H1 (cell line): ENCODE measurements at regions not wholly inside any gene's neighbourhood (a gene's known extent, or its start where the extent isn't known, plus 50 kb on each side); places are given as distances from the start of the nearest gene placed in this dataset.

ENCODE experiments used
- CTCF ChIA-PET: fragments of 300-600 bp; sonication (Branson Sonifier 250); formaldehyde crosslinking; loops from one replicate; lab custom pipeline; 2021; ENCODE audit not compliant: partially characterized antibody; lab: Charles Lee
- POLR2A ChIA-PET: fragments of 300-600 bp; sonication (Branson Sonifier 250); formaldehyde crosslinking; loops from one replicate; lab custom pipeline; 2021; ENCODE audit warnings: inconsistent platforms; ENCODE audit not compliant: partially characterized antibody; lab: Charles Lee
- DNase-seq, 2 experiments: peaks; one replicate each; pipeline versions ENCODE4 v3.0.0 to v3.0.0-alpha.2; 2010 to 2022; ENCODE audit warnings: low spot score in 2 of 2, low read depth in 1 of 2, mixed read lengths in 1 of 2
- FAIRE-seq: peaks from 2 replicates; lab custom pipeline; 2011; peaks lifted over from hg19 to GRCh38; lab: Jason Lieb, UNC
- H2AFZ ChIP-seq: 2 replicates; pipeline ENCODE4 v1.8.1; 2012; ENCODE audit warnings: low read length, inconsistent platforms
- H2AK5ac ChIP-seq: 2 replicates; pipeline ENCODE4 v1.6.1; 2013; ENCODE audit warnings: low read depth, low read length
- H2BK120ac ChIP-seq: replicated peaks from 2 replicates; pipeline ENCODE3; 2013; ENCODE audit warnings: low read depth, low read length, inconsistent platforms
- H2BK12ac ChIP-seq: 2 replicates; pipeline ENCODE4 v1.6.1; 2013; ENCODE audit warnings: low read depth, low read length
- H2BK15ac ChIP-seq: 2 replicates; pipeline ENCODE4 v1.6.1; 2013; ENCODE audit warnings: low read length
- H2BK20ac ChIP-seq: 2 replicates; pipeline ENCODE4 v1.6.1; 2013; ENCODE audit warnings: low read length
- H2BK5ac ChIP-seq: 2 replicates; pipeline ENCODE4 v1.6.1; 2013; ENCODE audit warnings: low read depth, low read length
- H3K14ac ChIP-seq: 2 replicates; pipeline ENCODE4 v1.6.1; 2013; ENCODE audit warnings: inconsistent platforms; ENCODE audit not compliant: insufficient read length
- H3K18ac ChIP-seq: 2 replicates; pipeline ENCODE4 v1.6.1; 2013; ENCODE audit warnings: low read length; ENCODE audit errors: extremely low read depth
- H3K23ac ChIP-seq: 2 replicates; pipeline ENCODE4 v1.6.1; 2013; ENCODE audit warnings: inconsistent platforms; ENCODE audit not compliant: insufficient read length
- H3K23me2 ChIP-seq: 2 replicates; pipeline ENCODE4 v1.6.1; 2013; ENCODE audit warnings: low read depth, low read length
- H3K27ac ChIP-seq: 2 replicates; pipeline ENCODE4 v1.6.1; 2011; ENCODE audit warnings: low read depth, low read length, inconsistent platforms
- H3K27me3 ChIP-seq, 4 experiments: replicated peaks in 1 of 4; 1 replicate in 1 of 4; 2 replicates in 3 of 4; pipeline versions ENCODE4 v1.6.1 to v1.8.1; 2011 to 2013; ENCODE audit warnings: low read length in 3 of 4, mild to moderate bottlenecking in 3 of 4, inconsistent platforms in 2 of 4, mixed read lengths in 2 of 4, moderate library complexity in 1 of 4; ENCODE audit not compliant: control insufficient read depth in 3 of 4, insufficient read depth in 3 of 4; ENCODE audit errors: extremely low read depth in 1 of 4
- H3K36me3 ChIP-seq, 4 experiments: 2 replicates each; pipeline versions ENCODE4 v1.6.1 to v1.8.1; 2011 to 2013; ENCODE audit warnings: mild to moderate bottlenecking in 4 of 4, low read length in 3 of 4, moderate library complexity in 2 of 4, control low read depth in 1 of 4, inconsistent platforms in 1 of 4; ENCODE audit not compliant: insufficient read depth in 4 of 4, control insufficient read depth in 2 of 4
- H3K4ac ChIP-seq: replicated peaks from 2 replicates; pipeline ENCODE3; 2013; ENCODE audit warnings: low read length, low read depth, mixed read lengths, inconsistent platforms; ENCODE audit not compliant: insufficient read length
- H3K4me1 ChIP-seq, 4 experiments: replicated peaks in 1 of 4; 1 replicate in 1 of 4; 2 replicates in 3 of 4; pipeline versions ENCODE4 v1.6.1 to v1.8.1; 2011 to 2013; ENCODE audit warnings: low read length in 3 of 4, inconsistent platforms in 2 of 4, mixed read lengths in 1 of 4; ENCODE audit not compliant: insufficient read depth in 4 of 4, control insufficient read depth in 3 of 4
- H3K4me2 ChIP-seq, 2 experiments: 2 replicates each; pipeline versions ENCODE4 v1.6.1 to v1.8.1; 2011 to 2013; ENCODE audit warnings: low read depth in 2 of 2, low read length in 2 of 2, control low read depth in 1 of 2, inconsistent platforms in 1 of 2, mild to moderate bottlenecking in 1 of 2; ENCODE audit not compliant: insufficient read depth in 1 of 2
- H3K4me3 ChIP-seq, 4 experiments: fragments of 200-600, 300-600 bp in 1 of 4; sonication (generic), shearing (Covaris generic), sonication (Bioruptor Twin) in 1 of 4; 2 replicates each; pipeline versions ENCODE4 v1.5.1 to v1.8.1; 2011 to 2016; ENCODE audit warnings: low read length in 4 of 4, low read depth in 3 of 4, control low read depth in 2 of 4, inconsistent platforms in 2 of 4, mild to moderate bottlenecking in 2 of 4, mixed read lengths in 1 of 4, moderate library complexity in 1 of 4; ENCODE audit not compliant: insufficient read depth in 2 of 4; ENCODE audit errors: extremely low read depth in 1 of 4
- H3K56ac ChIP-seq: replicated peaks from 2 replicates; pipeline ENCODE3; 2013; ENCODE audit warnings: low read depth, mild to moderate bottlenecking, mixed read lengths, low read length, inconsistent platforms; ENCODE audit not compliant: insufficient read length
- H3K79me1 ChIP-seq: 2 replicates; pipeline ENCODE4 v1.6.1; 2013; ENCODE audit warnings: low read depth, low read length, control low read depth
- H3K79me2 ChIP-seq, 2 experiments: 2 replicates each; pipeline versions ENCODE4 v1.6.1 to v1.8.1; 2012 to 2013; ENCODE audit warnings: low read length in 2 of 2, mild to moderate bottlenecking in 2 of 2, inconsistent platforms in 1 of 2; ENCODE audit not compliant: insufficient read depth in 2 of 2, control insufficient read depth in 1 of 2
- H3K9ac ChIP-seq, 4 experiments: replicated peaks in 1 of 4; 1 replicate in 1 of 4; 2 replicates in 3 of 4; pipeline versions ENCODE4 v1.6.1 to v1.8.1; 2011 to 2013; ENCODE audit warnings: low read depth in 3 of 4, low read length in 3 of 4, control low read depth in 2 of 4, mild to moderate bottlenecking in 2 of 4, moderate library complexity in 2 of 4, inconsistent platforms in 1 of 4; ENCODE audit errors: extremely low read depth in 1 of 4
- H3K9me3 ChIP-seq, 2 experiments: 2 replicates each; pipeline versions ENCODE4 v1.6.1 to v1.8.1; 2012 to 2013; ENCODE audit warnings: mild to moderate bottlenecking in 2 of 2, moderate library complexity in 2 of 2, control low read depth in 1 of 2, inconsistent platforms in 1 of 2, low read depth in 1 of 2, low read length in 1 of 2, mixed read lengths in 1 of 2; ENCODE audit not compliant: insufficient read depth in 2 of 2
- H4K20me1 ChIP-seq, 2 experiments: replicated peaks in 1 of 2; 2 replicates each; pipeline versions ENCODE3 to v1.8.1; 2011 to 2013; ENCODE audit warnings: inconsistent platforms in 2 of 2, low read length in 2 of 2, mild to moderate bottlenecking in 1 of 2; ENCODE audit not compliant: insufficient read depth in 2 of 2, control insufficient read depth in 1 of 2
- H4K5ac ChIP-seq: 2 replicates; pipeline ENCODE4 v1.6.1; 2013; ENCODE audit warnings: low read length, low read depth, mixed read lengths, inconsistent platforms; ENCODE audit not compliant: insufficient read length
- H4K8ac ChIP-seq: 2 replicates; pipeline ENCODE4 v1.8.0; 2013; ENCODE audit warnings: mild to moderate bottlenecking, moderate library complexity, low read length, inconsistent platforms; ENCODE audit not compliant: insufficient read depth; ENCODE audit errors: extremely low read depth
- H4K91ac ChIP-seq: replicated peaks from 2 replicates; pipeline ENCODE3; 2013; ENCODE audit warnings: low read length, mixed read lengths, inconsistent platforms; ENCODE audit not compliant: insufficient read length
- ATF3 ChIP-seq: IDR thresholded peaks from 2 replicates; pipeline ENCODE4 v1.6.1; 2011; ENCODE audit warnings: low read depth, mild to moderate bottlenecking, low read length; ENCODE audit not compliant: insufficient read depth
- PHF8 ChIP-seq: fragments of 200-600 bp; sonication (generic); conservative IDR thresholded peaks from 2 replicates; pipeline ENCODE4 v1.7.1; 2012; ENCODE audit warnings: low read depth, mild to moderate bottlenecking, inconsistent platforms, low read length, moderate library complexity
- TAF1 ChIP-seq: IDR thresholded peaks from 2 replicates; pipeline ENCODE4 v1.6.1; 2011; ENCODE audit warnings: mild to moderate bottlenecking, low read depth, low read length
- WGBS, 2 experiments: shearing (Covaris generic) in 1 of 2; methylation state at CpG; one replicate each; pipeline versions ENCODE4 v1.1.6 to v1.1.7; 2013 to 2015; ENCODE audit warnings: low lambda C conversion rate in 2 of 2, mixed read lengths in 2 of 2, inconsistent platforms in 1 of 2, low coverage in 1 of 2, missing lambda C conversion rate in 1 of 2; ENCODE audit not compliant: insufficient replicate concordance in 2 of 2, insufficient coverage in 1 of 2, insufficient read length in 1 of 2; ENCODE audit errors: extremely low coverage in 1 of 2, missing lambda C conversion rate in 1 of 2; 5-methylcytosine and 5-hydroxymethylcytosine counted together

- H4K20me1 ChIP-seq: peaks cover 0 to 3% of the 10 kb centered on the region in 2 experiments
- no peak overlapping the region for H3K56ac ChIP-seq
- H3K14ac ChIP-seq: no peak overlapping the region
- FAIRE-seq (no peak), DNase-seq (no peak)
- H3K4me2 ChIP-seq: no peak overlapping the region
- 86% methylated on average over 6 of the region's 6 CpGs; no CpG with 5 or more reads in 1 of the 2 experiments for WGBS, 2 experiments
- no peak overlapping the region for H3K18ac ChIP-seq
- no peak overlapping the region for H3K9ac ChIP-seq
- H4K8ac ChIP-seq: no peak overlapping the region
- no peaks in the 10 kb centered on the region for H3K79me2 ChIP-seq
- H4K91ac ChIP-seq: no peak overlapping the region
- no peak overlapping the region for H4K5ac ChIP-seq
- no peaks in the 10 kb centered on the region for H3K36me3 ChIP-seq
- H3K27ac ChIP-seq: no peak overlapping the region
- H3K9me3 ChIP-seq: no peaks in the 10 kb centered on the region
- ChIA-PET CTCF (no interaction called here), POLR2A (interaction anchor here (0.5 kb wide), 1 partner anchor 11 kb away, joined by 3 read pairs; no protein-coding TSS in a partner anchor)
- H3K4ac ChIP-seq: no peak overlapping the region
- H3K23me2 ChIP-seq: no peaks in the 10 kb centered on the region
- no peak overlapping the region for H2AFZ ChIP-seq
- no peaks in the 10 kb centered on the region for H3K79me1 ChIP-seq
- no peak overlapping the region for H2BK5ac ChIP-seq
- H2BK20ac ChIP-seq: no peak overlapping the region
- no peaks in the 10 kb centered on the region for H3K4me1 ChIP-seq
- H2BK120ac ChIP-seq: no peak overlapping the region
- H3K23ac ChIP-seq: no peak overlapping the region
- H3K4me3 ChIP-seq: no peak overlapping the region
- H3K27me3 ChIP-seq: no peaks in the 10 kb centered on the region
- H2AK5ac ChIP-seq: no peak overlapping the region
- H2BK15ac ChIP-seq: no peak overlapping the region
- no peak overlapping the region for H2BK12ac ChIP-seq
- TF ChIP-seq ATF3 (no peak), PHF8 (no peak), TAF1 (no peak)
Observed at GRCh38 chr20:24253321-24253720, 216.1 kb upstream of the SYNDIG1 start.
